K562 (cell line): ENCODE measurements at regions not wholly inside any gene's neighbourhood (a gene's known extent, or its start where the extent isn't known, plus 50 kb on each side); places are given as distances from the start of the nearest gene placed in this dataset.

Source experiments
- ATAC-seq: fragments of 200-7000 bp; cut with Tn5 transposase; 3 replicates; pipeline ENCODE4 v1.9.1; 2020; ENCODE audit warnings: moderate library complexity
- BruUV-seq: library from RNA; stranded (reverse); fragments of 400-500 nt; replicated peaks from 2 replicates; lab custom pipeline; 2021; lab: Mats Ljungman, UMichigan
- CTCF ChIA-PET: fragments of 300-600 bp; formaldehyde crosslinking; extraction: SDS; loops from one replicate; lab custom pipeline; 2021; ENCODE audit warnings: low intra/inter-chr PET ratio; lab: Yijun Ruan, JAX
- POLR2A ChIA-PET: fragments of 300-600, 350-650 bp; sonication (Branson Sonifier 250); formaldehyde crosslinking; extraction: SDS; loops from one replicate; lab custom pipeline; 2021; ENCODE audit warnings: antibody characterized with exemption, inconsistent platforms; lab: Yijun Ruan, JAX
- DNase-seq, 4 experiments: peaks; one replicate each; pipeline versions ENCODE4 v3.0.0 to v3.0.0-alpha.2; 2011 to 2018; ENCODE audit warnings: low spot score in 3 of 4, mixed read lengths in 3 of 4; ENCODE audit errors: extremely low read depth in 1 of 4
- FAIRE-seq: peaks from 2 replicates; lab custom pipeline; 2011; peaks lifted over from hg19 to GRCh38; lab: Jason Lieb, UNC
- H2AFZ ChIP-seq: 2 replicates; pipeline ENCODE4 v1.6.0; 2011; ENCODE audit warnings: low read depth, low read length, control low read depth, inconsistent platforms
- H3K27ac ChIP-seq: fragments of 200-600 bp; 3 replicates; pipeline ENCODE4 v1.8.0; 2011; ENCODE audit warnings: low read depth, mild to moderate bottlenecking, control low read depth, inconsistent platforms, low read length, moderate library complexity, mixed read lengths; ENCODE audit errors: extremely low read depth
- H3K27me3 ChIP-seq, 2 experiments: fragments of 300-600 bp in 1 of 2; 2 replicates in 1 of 2; 3 replicates in 1 of 2; pipeline versions ENCODE4 v1.6.0 to v1.8.0; 2011; ENCODE audit warnings: inconsistent platforms in 2 of 2, low read length in 2 of 2, mild to moderate bottlenecking in 1 of 2, mixed read lengths in 1 of 2, moderate library complexity in 1 of 2; ENCODE audit not compliant: control insufficient read depth in 2 of 2, insufficient read depth in 2 of 2
- H3K36me3 ChIP-seq: fragments of 300-600 bp; 3 replicates; pipeline ENCODE4 v1.8.0; 2011; ENCODE audit warnings: mild to moderate bottlenecking, low read length, inconsistent platforms; ENCODE audit not compliant: control insufficient read depth, insufficient read depth
- H3K4me1 ChIP-seq, 2 experiments: fragments of 200-600 bp in 1 of 2; replicated peaks in 1 of 2; 2 replicates in 1 of 2; 3 replicates in 1 of 2; pipeline versions ENCODE4 v1.5.1 to v1.8.0; 2011; ENCODE audit warnings: inconsistent platforms in 2 of 2, low read length in 2 of 2, mild to moderate bottlenecking in 1 of 2, mixed read lengths in 1 of 2, moderate library complexity in 1 of 2; ENCODE audit not compliant: control insufficient read depth in 2 of 2, insufficient read depth in 2 of 2
- H3K4me2 ChIP-seq: 2 replicates; pipeline ENCODE4 v1.6.1; 2011; ENCODE audit warnings: low read length, control low read depth, inconsistent platforms, mixed read lengths; ENCODE audit not compliant: insufficient read depth
- H3K4me3 ChIP-seq: fragments of 200-600 bp; sonication (generic), shearing (Covaris generic); 2 replicates; pipeline ENCODE4 v1.5.1; 2016; ENCODE audit warnings: control low read depth, inconsistent platforms
- H3K79me2 ChIP-seq: fragments of 200-600 bp; 3 replicates; pipeline ENCODE4 v1.8.0; 2011; ENCODE audit warnings: low read length, inconsistent platforms; ENCODE audit not compliant: control insufficient read depth, insufficient read depth
- H3K9ac ChIP-seq, 2 experiments: 2 replicates each; pipeline versions ENCODE4 v1.6.0 to v1.6.1; 2011; ENCODE audit warnings: low read depth in 2 of 2, low read length in 2 of 2, control low read depth in 1 of 2, inconsistent platforms in 1 of 2, mild to moderate bottlenecking in 1 of 2, mixed read lengths in 1 of 2; ENCODE audit not compliant: insufficient read depth in 1 of 2
- H3K9me1 ChIP-seq: one replicate; pipeline ENCODE4 v1.6.0; 2011; ENCODE audit warnings: inconsistent platforms, mild to moderate bottlenecking, low read length, moderate library complexity; ENCODE audit not compliant: control insufficient read depth, insufficient read depth
- H3K9me3 ChIP-seq: replicated peaks from 2 replicates; pipeline ENCODE4 v1.5.1; 2011; ENCODE audit warnings: low read depth, low read length, inconsistent platforms; ENCODE audit not compliant: control insufficient read depth, insufficient read depth
- H4K20me1 ChIP-seq: replicated peaks from 2 replicates; pipeline ENCODE4 v1.6.1; 2011; ENCODE audit warnings: low read length, inconsistent platforms, mixed read lengths; ENCODE audit not compliant: control insufficient read depth, insufficient read depth
- CXXC5 ChIP-seq: fragments of 250-450 bp; sonication (Bioruptor Pico); IDR thresholded peaks from 2 replicates; pipeline ENCODE4 v1.8.0; 2022; ENCODE audit warnings: inconsistent platforms, mild to moderate bottlenecking, moderate library complexity
- FOXA1 ChIP-seq: fragments of 450-650 bp; IDR thresholded peaks from 2 replicates; pipeline ENCODE4 v1.6.1; 2016; ENCODE audit warnings: mild to moderate bottlenecking, borderline replicate concordance
- FUS ChIP-seq: fragments of 200-400 bp; formaldehyde crosslinking; optimal IDR thresholded peaks from 2 replicates; pipeline ENCODE3; 2017; ENCODE audit warnings: low read depth, low read length
- KLF10 ChIP-seq: fragments of 250-450 bp; sonication (Bioruptor Pico); IDR thresholded peaks from 2 replicates; pipeline ENCODE4 v1.6.1; 2021; ENCODE audit warnings: matching md5 sums
- PTBP1 ChIP-seq: fragments of 200-400 bp; formaldehyde crosslinking; IDR thresholded peaks from 2 replicates; pipeline ENCODE4 v1.6.1; 2017; ENCODE audit warnings: low read depth, low read length
- RFX5 ChIP-seq: IDR thresholded peaks from 2 replicates; pipeline ENCODE4 v1.6.1; 2011; ENCODE audit warnings: low read depth, mild to moderate bottlenecking, improper control_type of control experiment, low read length
- SFPQ ChIP-seq: fragments of 200-400 bp; formaldehyde crosslinking; IDR thresholded peaks from 2 replicates; pipeline ENCODE4 v1.6.1; 2017; ENCODE audit warnings: mild to moderate bottlenecking, low read depth, low read length, moderate library complexity
- STAT5B ChIP-seq: fragments of 250-450 bp; sonication (Bioruptor Pico); IDR thresholded peaks from 2 replicates; pipeline ENCODE4 v1.8.0; 2021; ENCODE audit warnings: mild to moderate bottlenecking, inconsistent platforms
- TAL1 ChIP-seq: fragments of 450-650 bp; IDR thresholded peaks from 2 replicates; pipeline ENCODE4 v1.6.1; 2016; ENCODE audit warnings: mild to moderate bottlenecking
- U2AF2 ChIP-seq: fragments of 200-400 bp; formaldehyde crosslinking; optimal IDR thresholded peaks from 2 replicates; pipeline ENCODE3; 2017; ENCODE audit warnings: low read depth, mild to moderate bottlenecking, low read length
- ZBTB5 ChIP-seq: fragments of 450-650 bp; IDR thresholded peaks from 2 replicates; pipeline ENCODE4 v1.6.1; 2017; ENCODE audit warnings: antibody characterized with exemption
- ZFPM2 ChIP-seq: fragments of 250-450 bp; sonication (Bioruptor Pico); IDR thresholded peaks from 2 replicates; pipeline ENCODE4 v1.5.1; 2022; ENCODE audit warnings: mild to moderate bottlenecking
- ZNF444 ChIP-seq: fragments of 250-450 bp; sonication (Bioruptor Pico); IDR thresholded peaks from 2 replicates; pipeline ENCODE4 v1.4.0; 2020; ENCODE audit warnings: mild to moderate bottlenecking, moderate library complexity
- ZNF655 ChIP-seq: fragments of 250-450 bp; sonication (Bioruptor Pico); IDR thresholded peaks from 2 replicates; pipeline ENCODE4 v1.5.0; 2021
- WGBS: fragments of 100-300 bp; shearing (Covaris generic); methylation state at CpG from one replicate; pipeline ENCODE4 v1.1.6; 2016; ENCODE audit warnings: low coverage, mixed read lengths; ENCODE audit not compliant: insufficient coverage; ENCODE audit errors: missing lambda C conversion rate; 5-methylcytosine and 5-hydroxymethylcytosine counted together
- in situ Hi-C: fragments of 300-500 bp; cut with MboI; formaldehyde crosslinking; loops from 4 replicates; pipeline ENCODE4 v1.15.0; 2018; ENCODE audit warnings: inconsistent platforms, mixed read lengths
- intact Hi-C: fragments of 100-400 bp; cut with micrococcal nuclease; formaldehyde crosslinking; loops from 2 replicates; pipeline ENCODE4 v1.14.2; 2022
- TF ChIP-seq, protein P1 (sequence below): sonication (generic); formaldehyde crosslinking; IDR thresholded peaks from 2 replicates; pipeline ENCODE4 v1.8.1; 2023; ENCODE audit warnings: mild to moderate bottlenecking, missing genetic modification reagents
- TF ChIP-seq, protein P2 (sequence below): fragments of 450-650 bp; formaldehyde crosslinking; IDR thresholded peaks from 2 replicates; pipeline ENCODE4 v1.4.0; 2020; ENCODE audit warnings: mild to moderate bottlenecking, moderate library complexity

DNA sequence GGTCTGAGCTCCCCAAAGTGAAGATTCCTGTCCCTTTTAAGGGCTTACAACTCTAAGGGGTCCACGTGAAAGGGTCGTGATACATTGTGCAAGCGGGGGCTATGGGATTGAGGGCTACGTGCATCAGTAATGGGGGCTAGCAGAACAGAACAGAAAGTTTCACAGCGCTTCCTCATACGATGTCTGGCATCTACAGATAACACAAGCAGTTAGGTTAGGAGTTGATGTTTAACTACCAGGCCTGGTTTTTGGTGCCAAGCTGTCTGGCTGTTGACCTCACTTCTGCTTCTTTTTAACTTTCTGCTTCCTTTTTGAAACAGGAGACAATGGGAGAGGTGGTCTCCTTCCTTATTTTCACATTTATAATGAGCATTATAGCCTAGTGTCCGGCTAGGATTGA, 368.6 kb upstream of the CXorf51A start:
- no peaks in the 10 kb centered on the region for H3K9me1 ChIP-seq
- H3K79me2 ChIP-seq = no peaks in the 10 kb centered on the region
- FAIRE-seq (no peak), ATAC-seq (no peak), DNase-seq (no peak)
- no peak overlapping the region for H2AFZ ChIP-seq
- no peak overlapping the region for H3K4me2 ChIP-seq
- no peaks in the 10 kb centered on the region for H3K9me3 ChIP-seq
- CTCF ChIA-PET = no interaction called here
- intact Hi-C loops (no loop called here), in situ Hi-C loops (no loop called here)
- no peaks in the 10 kb centered on the region for H3K27me3 ChIP-seq
- POLR2A ChIA-PET = no interaction called here
- no peaks in the 10 kb centered on the region for H3K36me3 ChIP-seq
- H3K27ac ChIP-seq = no peak overlapping the region
- no peaks in the 10 kb centered on the region for H4K20me1 ChIP-seq
- BruUV-seq = no TSS peak
- 0% methylated on average over 7 of the region's 7 CpGs for WGBS
- H3K4me1 ChIP-seq = no peaks in the 10 kb centered on the region
- no peak overlapping the region for H3K9ac ChIP-seq
- no peak overlapping the region for H3K4me3 ChIP-seq
- TF ChIP-seq KLF10 (CRISPR knock-in tag) (no peak), SFPQ (no peak), FOXA1 (no peak), TAL1 (no peak), RFX5 (no peak), STAT5B (CRISPR knock-in tag) (no peak), U2AF2 (no peak), ZNF655 (CRISPR knock-in tag) (no peak), FUS (no peak), CXXC5 (CRISPR knock-in tag) (no peak), PTBP1 (no peak), ZBTB5 (no peak), ZNF444 (CRISPR knock-in tag) (no peak), ZFPM2 (CRISPR knock-in tag) (no peak)
- TF ChIP-seq, protein P1, sequence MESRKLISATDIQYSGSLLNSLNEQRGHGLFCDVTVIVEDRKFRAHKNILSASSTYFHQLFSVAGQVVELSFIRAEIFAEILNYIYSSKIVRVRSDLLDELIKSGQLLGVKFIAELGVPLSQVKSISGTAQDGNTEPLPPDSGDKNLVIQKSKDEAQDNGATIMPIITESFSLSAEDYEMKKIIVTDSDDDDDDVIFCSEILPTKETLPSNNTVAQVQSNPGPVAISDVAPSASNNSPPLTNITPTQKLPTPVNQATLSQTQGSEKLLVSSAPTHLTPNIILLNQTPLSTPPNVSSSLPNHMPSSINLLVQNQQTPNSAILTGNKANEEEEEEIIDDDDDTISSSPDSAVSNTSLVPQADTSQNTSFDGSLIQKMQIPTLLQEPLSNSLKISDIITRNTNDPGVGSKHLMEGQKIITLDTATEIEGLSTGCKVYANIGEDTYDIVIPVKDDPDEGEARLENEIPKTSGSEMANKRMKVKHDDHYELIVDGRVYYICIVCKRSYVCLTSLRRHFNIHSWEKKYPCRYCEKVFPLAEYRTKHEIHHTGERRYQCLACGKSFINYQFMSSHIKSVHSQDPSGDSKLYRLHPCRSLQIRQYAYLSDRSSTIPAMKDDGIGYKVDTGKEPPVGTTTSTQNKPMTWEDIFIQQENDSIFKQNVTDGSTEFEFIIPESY (CRISPR knock-in tag) = no peak
- TF ChIP-seq, protein P2, sequence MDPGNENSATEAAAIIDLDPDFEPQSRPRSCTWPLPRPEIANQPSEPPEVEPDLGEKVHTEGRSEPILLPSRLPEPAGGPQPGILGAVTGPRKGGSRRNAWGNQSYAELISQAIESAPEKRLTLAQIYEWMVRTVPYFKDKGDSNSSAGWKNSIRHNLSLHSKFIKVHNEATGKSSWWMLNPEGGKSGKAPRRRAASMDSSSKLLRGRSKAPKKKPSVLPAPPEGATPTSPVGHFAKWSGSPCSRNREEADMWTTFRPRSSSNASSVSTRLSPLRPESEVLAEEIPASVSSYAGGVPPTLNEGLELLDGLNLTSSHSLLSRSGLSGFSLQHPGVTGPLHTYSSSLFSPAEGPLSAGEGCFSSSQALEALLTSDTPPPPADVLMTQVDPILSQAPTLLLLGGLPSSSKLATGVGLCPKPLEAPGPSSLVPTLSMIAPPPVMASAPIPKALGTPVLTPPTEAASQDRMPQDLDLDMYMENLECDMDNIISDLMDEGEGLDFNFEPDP (CRISPR knock-in tag) = no peak
